HG02588 (cell line): ENCODE measurements at regions not wholly inside any gene's neighbourhood (a gene's known extent, or its start where the extent isn't known, plus 50 kb on each side); places are given as distances from the start of the nearest gene placed in this dataset.
A peak's percentile ranks its signal among the peaks of the same experiment; 100 is the strongest.

ENCODE experiments used
- ATAC-seq: cut with Tn5 transposase; IDR thresholded peaks from one replicate; pipeline ENCODE4 v1.9.1; 2021; ENCODE audit warnings: mild to moderate bottlenecking, moderate library complexity; ENCODE audit not compliant: unreplicated experiment

- ATAC-seq: no peak
Measured at GRCh38 chr2:176642074-176642473, 372.8 kb downstream of the MTX2 start.

- no peak for ATAC-seq
Measured at GRCh38 chr2:176643646-176644045, 374.4 kb downstream of the MTX2 start.

GRCh38 chr2:176645494-176645893 lies 376.3 kb downstream of the MTX2 start:
- no peak for ATAC-seq

GRCh38 chr2:176646033-176646615 lies 376.9 kb downstream of the MTX2 start:
- no peak for ATAC-seq

- no peak for ATAC-seq
Measured at GRCh38 chr2:176647325-176648165, 378.3 kb downstream of the MTX2 start.

- no peak for ATAC-seq
Measured at GRCh38 chr2:176648700-176649297, 379.6 kb downstream of the MTX2 start.

- no peak for ATAC-seq
Measured at GRCh38 chr2:176650104-176650837, 381.0 kb downstream of the MTX2 start.

- no peak for ATAC-seq
Measured at GRCh38 chr2:176650838-176651555, 381.8 kb downstream of the MTX2 start.

- ATAC-seq: peak; percentile 60
Measured at GRCh38 chr2:176652300-176653182, 383.3 kb downstream of the MTX2 start.

- ATAC-seq: peak; percentile 82
Measured at GRCh38 chr2:176653479-176654443, 384.5 kb downstream of the MTX2 start.

- no peak for ATAC-seq
Measured at GRCh38 chr2:176656038-176656775, 387.0 kb downstream of the MTX2 start.

- ATAC-seq: no peak
Measured at GRCh38 chr2:176656776-176657140, 387.5 kb downstream of the MTX2 start.

GRCh38 chr2:176657393-176657792 lies 388.2 kb downstream of the MTX2 start:
- ATAC-seq: no peak

- no peak for ATAC-seq
Measured at GRCh38 chr2:176658708-176659107, 389.5 kb downstream of the MTX2 start.

- ATAC-seq: no peak
Measured at GRCh38 chr2:176662753-176663152, 393.5 kb downstream of the MTX2 start.

- no peak for ATAC-seq
Measured at GRCh38 chr2:176664478-176664877, 395.2 kb downstream of the MTX2 start.

- ATAC-seq: no peak
Measured at GRCh38 chr2:176665086-176665485, 395.8 kb downstream of the MTX2 start.

- ATAC-seq: no peak
Measured at GRCh38 chr2:176668912-176669311, 399.7 kb downstream of the MTX2 start.
